ENCODE measurements at regions not wholly inside any gene's neighbourhood (a gene's known extent, or its start where the extent isn't known, plus 50 kb on each side); places are given as distances from the start of the nearest gene placed in this dataset.

GRCh38 chr11:119786431-119787073 lies 57.6 kb upstream of the NECTIN1 start:
- Histone ChIP-seq H3K36me3 (no peaks in the 10 kb centered on the region), H3K27ac (no peak overlapping the region), H3K27me3 (no peaks in the 10 kb centered on the region), H3K4me3 (no peak overlapping the region), H3K4me1 (no peaks in the 10 kb centered on the region), H3K9me3 (no peaks in the 10 kb centered on the region)
- peak in 1 of 3 donors; percentile 18 for DNase-seq
- TF ChIP-seq POLR2A (IDR thresholded peaks at IDR 0.05), result no peak
- TF ChIP-seq, protein P1, sequence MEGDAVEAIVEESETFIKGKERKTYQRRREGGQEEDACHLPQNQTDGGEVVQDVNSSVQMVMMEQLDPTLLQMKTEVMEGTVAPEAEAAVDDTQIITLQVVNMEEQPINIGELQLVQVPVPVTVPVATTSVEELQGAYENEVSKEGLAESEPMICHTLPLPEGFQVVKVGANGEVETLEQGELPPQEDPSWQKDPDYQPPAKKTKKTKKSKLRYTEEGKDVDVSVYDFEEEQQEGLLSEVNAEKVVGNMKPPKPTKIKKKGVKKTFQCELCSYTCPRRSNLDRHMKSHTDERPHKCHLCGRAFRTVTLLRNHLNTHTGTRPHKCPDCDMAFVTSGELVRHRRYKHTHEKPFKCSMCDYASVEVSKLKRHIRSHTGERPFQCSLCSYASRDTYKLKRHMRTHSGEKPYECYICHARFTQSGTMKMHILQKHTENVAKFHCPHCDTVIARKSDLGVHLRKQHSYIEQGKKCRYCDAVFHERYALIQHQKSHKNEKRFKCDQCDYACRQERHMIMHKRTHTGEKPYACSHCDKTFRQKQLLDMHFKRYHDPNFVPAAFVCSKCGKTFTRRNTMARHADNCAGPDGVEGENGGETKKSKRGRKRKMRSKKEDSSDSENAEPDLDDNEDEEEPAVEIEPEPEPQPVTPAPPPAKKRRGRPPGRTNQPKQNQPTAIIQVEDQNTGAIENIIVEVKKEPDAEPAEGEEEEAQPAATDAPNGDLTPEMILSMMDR (IDR thresholded peaks at IDR 0.05), result no peak

GRCh38 chr11:119785131-119785530 lies 56.1 kb upstream of the NECTIN1 start:
- no peaks in the 10 kb centered on the region for H3K9me3 ChIP-seq
- H3K27ac ChIP-seq, result no peak overlapping the region
- H3K36me3 ChIP-seq, result no peaks in the 10 kb centered on the region
- H3K4me1 ChIP-seq, result peaks cover 0 to under 1% (median 0%) of the 10 kb centered on the region in 4 donors
- TF ChIP-seq, protein P1 (IDR thresholded peaks at IDR 0.05), result no peak
- TF ChIP-seq POLR2A (IDR thresholded peaks at IDR 0.05), result no peak
- no peak for DNase-seq
- no peak overlapping the region for H3K4me3 ChIP-seq
- H3K27me3 ChIP-seq, result no peaks in the 10 kb centered on the region

GRCh38 chr11:119784421-119784820 lies 55.4 kb upstream of the NECTIN1 start:
- peaks cover 0 to 6% (median 0%) of the 10 kb centered on the region in 4 donors for H3K4me1 ChIP-seq
- no peaks in the 10 kb centered on the region for H3K36me3 ChIP-seq
- no peak for DNase-seq
- no peaks in the 10 kb centered on the region for H3K9me3 ChIP-seq
- TF ChIP-seq, protein P1 (IDR thresholded peaks at IDR 0.05), result no peak
- TF ChIP-seq POLR2A (IDR thresholded peaks at IDR 0.05), result no peak
- H3K27me3 ChIP-seq, result no peaks in the 10 kb centered on the region
- no peak overlapping the region for H3K4me3 ChIP-seq
- H3K27ac ChIP-seq, result no peak overlapping the region

DNA sequence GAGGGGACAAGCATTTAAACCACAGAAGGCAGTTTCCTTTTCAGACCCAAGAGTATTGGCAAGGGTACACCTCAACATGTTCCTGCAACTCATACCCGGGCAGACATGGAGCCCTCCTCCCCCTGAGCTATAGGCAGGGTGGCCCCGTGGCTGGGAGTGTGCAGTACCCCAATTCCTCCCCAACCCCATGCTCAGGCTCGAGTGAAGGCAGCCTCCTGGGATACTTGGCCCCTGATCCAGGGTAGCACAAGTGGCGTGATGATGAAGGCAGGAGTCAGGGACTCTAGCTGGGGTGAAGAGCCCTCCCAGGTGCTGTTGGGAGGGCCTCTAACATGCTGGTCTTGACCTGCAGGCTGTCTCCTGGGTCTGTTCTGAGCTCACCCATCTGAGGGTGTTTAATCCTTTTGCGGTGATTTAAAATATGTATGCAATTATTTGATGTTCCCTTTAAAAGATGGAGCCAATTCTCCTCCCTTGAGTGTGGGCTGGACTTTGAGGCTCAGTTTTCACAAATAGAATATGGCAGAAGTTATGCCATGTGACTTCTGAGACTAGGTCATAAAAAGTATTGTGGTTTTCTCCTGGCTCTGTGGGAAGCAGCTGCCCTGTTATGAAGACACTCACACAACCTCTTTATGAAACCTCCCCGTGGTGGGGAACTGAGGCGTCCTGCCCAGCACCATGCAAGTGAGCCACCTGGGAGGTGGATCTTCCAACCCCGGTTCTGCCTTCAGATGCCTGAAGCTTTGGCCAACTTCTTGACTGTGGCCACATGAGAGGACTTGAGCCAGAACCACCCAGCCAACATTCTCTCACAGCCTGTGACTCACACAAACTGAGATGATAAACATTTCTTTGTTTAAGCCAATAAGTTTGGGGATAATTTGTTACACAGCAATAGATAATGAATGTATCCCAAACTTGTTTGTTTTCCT lies 54.7 kb upstream of the NECTIN1 start:
- DNase-seq, result no peak
- Histone ChIP-seq H3K4me1 (peaks cover 0 to 6% (median 0%) of the 10 kb centered on the region in 4 donors), H3K4me3 (no peak overlapping the region), H3K27me3 (no peaks in the 10 kb centered on the region), H3K36me3 (no peaks in the 10 kb centered on the region), H3K9me3 (no peaks in the 10 kb centered on the region), H3K27ac (no peak overlapping the region)
- TF ChIP-seq POLR2A (IDR thresholded peaks at IDR 0.05), result no peak
- TF ChIP-seq, protein P1 (IDR thresholded peaks at IDR 0.05), result no peak

DNA sequence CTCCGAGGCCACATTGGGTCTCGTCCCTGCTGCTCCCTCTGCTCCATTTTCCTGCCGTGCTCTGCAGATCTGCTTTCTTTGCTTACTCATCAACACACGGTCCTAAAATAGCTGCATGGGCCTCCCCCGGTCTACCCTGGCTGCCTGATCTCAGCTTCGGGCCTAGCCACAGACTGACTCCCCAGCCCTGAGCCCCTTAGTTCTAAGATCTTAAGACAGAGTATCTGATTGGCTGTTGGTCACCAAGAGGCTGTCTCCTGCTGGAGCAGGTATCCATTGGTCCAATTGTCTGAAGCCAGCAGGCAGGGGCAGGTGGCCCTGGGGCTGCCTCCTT lies 53.7 kb upstream of the NECTIN1 start:
- H3K9me3 ChIP-seq, result no peaks in the 10 kb centered on the region
- H3K27me3 ChIP-seq, result no peaks in the 10 kb centered on the region
- H3K27ac ChIP-seq, result no peak overlapping the region
- H3K4me3 ChIP-seq, result no peak overlapping the region
- TF ChIP-seq, protein P1 (IDR thresholded peaks at IDR 0.05), result no peak
- no peak for TF ChIP-seq POLR2A (IDR thresholded peaks at IDR 0.05)
- no peaks in the 10 kb centered on the region for H3K36me3 ChIP-seq
- peaks cover 0 to 6% (median 0%) of the 10 kb centered on the region in 4 donors for H3K4me1 ChIP-seq
- DNase-seq, result no peak

All from Peyer's patch (tissue), 4 donors.